ENCODE measurements at regions not wholly inside any gene's neighbourhood (a gene's known extent, or its start where the extent isn't known, plus 50 kb on each side); places are given as distances from the start of the nearest gene placed in this dataset.

- Histone ChIP-seq H3K27me3 (ENCODE audit: control insufficient read depth, insufficient read depth, low read length) (no peaks in the 10 kb centered on the region), H3K4me3 (ENCODE audit: low read length in 3 of 3) (no peak overlapping the region), H3K36me3 (ENCODE audit: control insufficient read depth in 2 of 3, insufficient read depth in 3 of 3, low read length in 3 of 3) (no peaks in the 10 kb centered on the region), H3K27ac (ENCODE audit: low read depth in 2 of 2, low read length in 2 of 2) (no peak overlapping the region), H3K9ac (ENCODE audit: low read length in 3 of 3) (no peak overlapping the region), H3K4me1 (ENCODE audit: control insufficient read depth in 2 of 3, insufficient read depth in 2 of 3, low read depth in 1 of 3, low read length in 3 of 3) (no peaks in the 10 kb centered on the region), H3K9me3 (ENCODE audit: control insufficient read depth in 2 of 3, insufficient read depth in 1 of 3, low read length in 3 of 3) (no peaks in the 10 kb centered on the region)
- intact Hi-C loops (cut with DNase I): no loop called here
- peak; percentile 41 for TF ChIP-seq CTCF (IDR thresholded peaks at IDR 0.05; ENCODE audit: borderline replicate concordance, extremely low read depth, insufficient read depth)
- FAIRE-seq (no peak), DNase-seq (peak in 2 of 5 donors; percentile 25 to 40)
Measured at GRCh38 chr22:26835929-26836528, 178.6 kb downstream of the MIAT start.

GRCh38 chr22:26837784-26838470 is 180.5 kb downstream of the MIAT start:
- intact Hi-C loops (cut with DNase I): no loop called here
- DNase-seq (no peak), FAIRE-seq (no peak)
- H3K4me1 ChIP-seq (ENCODE audit: control insufficient read depth in 2 of 3, insufficient read depth in 2 of 3, low read depth in 1 of 3, low read length in 3 of 3): no peaks in the 10 kb centered on the region
- no peak for TF ChIP-seq CTCF (IDR thresholded peaks at IDR 0.05; ENCODE audit: borderline replicate concordance, extremely low read depth, insufficient read depth)
- no peak overlapping the region for H3K9ac ChIP-seq (ENCODE audit: low read length in 3 of 3)
- H3K27me3 ChIP-seq (ENCODE audit: control insufficient read depth, insufficient read depth, low read length): no peaks in the 10 kb centered on the region
- H3K9me3 ChIP-seq (ENCODE audit: control insufficient read depth in 2 of 3, insufficient read depth in 1 of 3, low read length in 3 of 3): no peaks in the 10 kb centered on the region
- no peak overlapping the region for H3K27ac ChIP-seq (ENCODE audit: low read depth in 2 of 2, low read length in 2 of 2)
- no peaks in the 10 kb centered on the region for H3K36me3 ChIP-seq (ENCODE audit: control insufficient read depth in 2 of 3, insufficient read depth in 3 of 3, low read length in 3 of 3)
- no peak overlapping the region for H3K4me3 ChIP-seq (ENCODE audit: low read length in 3 of 3)

GRCh38 chr22:26838471-26838825 is 181.1 kb downstream of the MIAT start:
- TF ChIP-seq CTCF (IDR thresholded peaks at IDR 0.05; ENCODE audit: borderline replicate concordance, extremely low read depth, insufficient read depth): no peak
- Histone ChIP-seq H3K9me3 (ENCODE audit: control insufficient read depth in 2 of 3, insufficient read depth in 1 of 3, low read length in 3 of 3) (no peaks in the 10 kb centered on the region), H3K4me1 (ENCODE audit: control insufficient read depth in 2 of 3, insufficient read depth in 2 of 3, low read depth in 1 of 3, low read length in 3 of 3) (no peaks in the 10 kb centered on the region), H3K9ac (ENCODE audit: low read length in 3 of 3) (no peak overlapping the region), H3K4me3 (ENCODE audit: low read length in 3 of 3) (no peak overlapping the region), H3K36me3 (ENCODE audit: control insufficient read depth in 2 of 3, insufficient read depth in 3 of 3, low read length in 3 of 3) (no peaks in the 10 kb centered on the region), H3K27me3 (ENCODE audit: control insufficient read depth, insufficient read depth, low read length) (no peaks in the 10 kb centered on the region), H3K27ac (ENCODE audit: low read depth in 2 of 2, low read length in 2 of 2) (no peak overlapping the region)
- no peak for DNase-seq
- intact Hi-C loops (cut with DNase I): no loop called here
- no peak for FAIRE-seq

Data from kidney (tissue), 13 donors.